Neural cell (in vitro differentiated cells): ENCODE measurements at regions not wholly inside any gene's neighbourhood (a gene's known extent, or its start where the extent isn't known, plus 50 kb on each side); places are given as distances from the start of the nearest gene placed in this dataset.

ENCODE experiments used
- CTCF ChIP-seq: fragments of 450-650 bp; IDR thresholded peaks from 2 replicates; pipeline ENCODE4 v1.5.1; 2014; ENCODE audit warnings: antibody characterized with exemption, mild to moderate bottlenecking, moderate library complexity; ENCODE audit not compliant: poor library complexity, severe bottlenecking
- EP300 ChIP-seq: fragments of 450-650 bp; conservative IDR thresholded peaks from 2 replicates; pipeline ENCODE4 v1.6.1; 2014; ENCODE audit warnings: antibody characterized with exemption, mild to moderate bottlenecking, moderate library complexity; ENCODE audit not compliant: poor library complexity, severe bottlenecking
- EZH2 ChIP-seq: fragments of 200-600, 300-800 bp; shearing (Covaris generic), sonication (generic); IDR thresholded peaks from 2 replicates; pipeline ENCODE4 v1.6.1; 2014; ENCODE audit warnings: antibody characterized with exemption, low read length, borderline replicate concordance, mild to moderate bottlenecking; ENCODE audit not compliant: insufficient read depth, poor library complexity, severe bottlenecking
- MXI1 ChIP-seq: fragments of 450-650 bp; conservative IDR thresholded peaks from 2 replicates; pipeline ENCODE4 v1.6.1; 2014; ENCODE audit warnings: antibody characterized with exemption, mild to moderate bottlenecking; ENCODE audit not compliant: poor library complexity, severe bottlenecking
- POLR2AphosphoS5 ChIP-seq: IDR thresholded peaks from 2 replicates; pipeline ENCODE4 v1.6.1; 2012
- RAD21 ChIP-seq: fragments of 450-650 bp; conservative IDR thresholded peaks from 2 replicates; pipeline ENCODE4 v1.6.1; 2014; ENCODE audit warnings: antibody characterized with exemption, mild to moderate bottlenecking, moderate library complexity
- REST ChIP-seq: IDR thresholded peaks from 2 replicates; pipeline ENCODE4 v1.6.1; 2012; ENCODE audit warnings: borderline replicate concordance
- SMC3 ChIP-seq: fragments of 450-650 bp; conservative IDR thresholded peaks from 2 replicates; pipeline ENCODE4 v1.6.1; 2014; ENCODE audit warnings: antibody characterized with exemption, mild to moderate bottlenecking, moderate library complexity; ENCODE audit not compliant: poor library complexity
- TAF1 ChIP-seq: IDR thresholded peaks from 2 replicates; pipeline ENCODE4 v1.6.1; 2012; ENCODE audit warnings: low read depth

DNA sequence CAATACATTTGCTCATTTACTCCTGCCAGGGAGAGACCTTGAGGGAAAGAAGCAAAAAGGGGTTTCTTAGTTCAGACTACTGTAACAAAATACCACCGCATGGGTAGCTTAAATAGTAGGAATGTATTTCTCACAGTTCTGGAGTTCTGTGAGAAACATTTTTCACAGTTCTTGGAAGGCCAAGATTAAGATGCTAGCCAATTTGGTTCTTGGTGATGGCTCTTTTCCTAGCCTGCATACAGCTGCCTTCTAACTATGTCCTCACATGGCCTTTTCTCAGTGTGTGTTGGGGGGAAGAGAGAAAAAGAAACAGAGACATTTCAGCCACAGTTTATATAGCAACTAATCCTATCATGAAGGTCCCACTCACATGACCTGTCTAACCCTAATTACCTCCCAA is 1644.7 kb upstream of the C9orf72 start:
- TF ChIP-seq REST (no peak), EZH2 (no peak), EP300 (no peak), POLR2AphosphoS5 (no peak), CTCF (no peak), MXI1 (no peak), RAD21 (no peak), TAF1 (no peak), SMC3 (no peak)
